ENCODE measurements at regions not wholly inside any gene's neighbourhood (a gene's known extent, or its start where the extent isn't known, plus 50 kb on each side); places are given as distances from the start of the nearest gene placed in this dataset.
"Not testable (repeated sequence)": the region's sequence is repeated elsewhere in the genome, so short reads cannot be mapped to it uniquely, and the experiment has no call there.

DNA sequence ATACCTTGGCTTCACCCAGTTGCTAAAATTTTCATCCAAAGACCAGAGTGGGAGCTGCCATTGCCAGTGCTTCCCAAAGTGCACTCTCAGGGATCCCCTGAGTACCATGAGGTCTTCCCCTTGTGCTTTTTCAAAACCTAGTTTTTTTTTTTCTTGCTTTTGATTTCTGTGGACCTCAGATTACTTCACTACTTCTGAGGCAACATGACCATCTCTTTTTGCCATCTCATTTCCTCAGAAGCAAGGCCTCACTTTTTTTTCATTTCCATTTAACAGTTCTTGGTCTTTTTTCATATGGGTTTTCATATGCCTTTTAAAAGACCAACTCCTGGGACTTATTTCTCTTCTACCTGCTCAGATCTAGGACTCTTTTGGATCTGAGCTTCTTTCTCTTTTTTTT is 64.1 kb upstream of the MMS22L start:
- no peak for DNase-seq

DNA sequence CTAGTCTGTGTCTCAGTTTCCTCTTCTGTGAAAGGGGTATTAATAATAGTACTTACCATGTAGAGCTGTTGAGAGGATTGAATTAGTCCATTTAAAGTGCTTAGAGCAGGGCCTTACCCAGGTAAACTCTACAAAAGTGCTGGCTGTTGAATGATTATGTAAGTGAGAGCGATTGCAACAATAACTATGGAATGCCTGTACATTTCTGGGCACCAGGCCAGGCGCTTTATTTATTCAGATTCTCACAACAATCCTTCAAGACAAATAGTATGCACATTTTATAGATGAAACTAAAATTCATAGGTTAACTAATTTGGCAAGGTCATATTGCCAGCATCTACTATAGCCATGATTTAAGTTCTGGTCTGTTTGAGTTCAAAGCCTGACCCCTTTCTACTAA is 78.3 kb upstream of the MMS22L start:
- no peak for DNase-seq

DNA sequence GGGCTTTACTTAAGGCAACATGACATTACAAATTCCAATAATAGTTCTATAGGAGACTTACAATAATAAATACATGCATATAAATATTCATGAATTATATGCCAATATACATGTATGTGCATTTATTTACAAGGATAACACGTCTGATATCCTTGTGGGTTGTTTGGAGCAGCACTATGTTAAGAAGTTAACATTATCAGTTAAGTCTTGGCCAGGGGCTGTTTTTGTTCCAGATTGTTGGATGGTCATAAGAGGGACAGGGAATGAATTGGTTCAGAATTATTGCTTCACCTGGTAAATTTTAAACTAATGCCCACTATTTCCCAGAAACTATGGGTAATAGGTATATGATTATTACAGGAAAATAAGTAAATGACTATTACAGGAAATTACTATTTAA is 81.3 kb upstream of the MMS22L start:
- DNase-seq: no peak

DNA sequence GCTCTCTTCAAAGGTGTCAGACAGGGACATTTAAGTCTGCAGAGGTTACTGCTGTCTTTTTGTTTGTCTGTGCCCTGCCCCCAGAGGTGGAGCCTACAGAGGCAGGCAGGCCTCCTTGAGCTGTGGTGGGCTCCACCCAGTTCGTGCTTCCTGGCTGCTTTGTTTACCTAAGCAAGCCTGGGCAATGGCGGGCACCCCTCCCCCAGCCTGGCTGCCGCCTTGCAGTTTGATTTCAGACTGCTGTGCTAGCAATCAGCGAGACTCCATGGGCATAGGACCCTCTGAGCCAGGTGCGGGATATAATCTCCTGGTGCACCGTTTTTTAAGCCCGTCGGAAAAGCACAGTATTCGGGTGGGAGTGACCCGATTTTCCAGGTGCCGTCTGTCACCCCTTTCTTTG is 99.1 kb upstream of the MMS22L start:
- not testable (repeated sequence) for DNase-seq

DNA sequence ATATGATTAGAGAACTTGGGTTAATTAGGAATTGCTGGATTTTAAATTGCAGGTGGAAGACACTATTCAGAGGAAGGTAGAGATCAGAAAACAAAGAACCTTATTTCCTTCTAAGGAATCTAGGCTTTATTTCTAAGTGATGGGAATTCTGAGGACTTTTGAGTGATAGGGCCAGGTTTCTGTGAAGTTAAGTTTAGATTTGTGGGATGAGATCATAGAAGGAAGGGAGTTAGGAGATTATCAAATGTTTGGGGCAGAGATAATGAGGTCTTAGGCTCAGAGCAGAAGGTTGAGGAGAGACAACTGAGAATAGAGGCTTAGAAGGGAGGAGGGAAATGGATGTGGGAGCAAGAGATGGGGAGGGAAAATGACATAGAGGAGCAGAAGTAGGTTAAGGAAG is 109.7 kb upstream of the MMS22L start:
- no peak for DNase-seq

DNA sequence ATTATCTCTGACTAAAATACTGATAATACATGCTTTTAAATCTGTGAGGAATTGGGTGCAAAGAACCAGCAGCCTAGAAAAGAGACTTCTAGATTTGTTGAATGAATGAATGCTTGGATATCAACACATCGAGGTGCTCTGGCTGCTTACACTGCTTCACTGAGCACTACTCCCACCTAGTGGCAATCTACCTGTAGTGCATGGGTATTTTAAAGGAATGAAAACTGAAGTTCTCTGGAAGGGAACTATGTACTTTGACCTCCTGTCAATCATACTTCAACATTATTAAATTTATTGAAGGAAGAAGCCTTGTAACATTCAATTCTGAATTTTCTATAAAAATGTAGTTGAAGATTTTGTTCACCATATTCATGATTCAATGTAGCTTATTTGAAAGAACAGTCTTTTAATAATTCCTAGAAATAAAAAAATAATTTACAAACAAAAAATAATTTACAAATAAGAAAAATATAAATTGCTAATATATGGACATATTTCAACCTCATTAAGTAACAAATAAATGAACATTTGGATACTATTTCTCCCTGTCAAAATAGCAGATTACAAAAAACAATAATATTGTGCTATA is 111.2 kb upstream of the MMS22L start:
- DNase-seq: peak; percentile 58

DNA sequence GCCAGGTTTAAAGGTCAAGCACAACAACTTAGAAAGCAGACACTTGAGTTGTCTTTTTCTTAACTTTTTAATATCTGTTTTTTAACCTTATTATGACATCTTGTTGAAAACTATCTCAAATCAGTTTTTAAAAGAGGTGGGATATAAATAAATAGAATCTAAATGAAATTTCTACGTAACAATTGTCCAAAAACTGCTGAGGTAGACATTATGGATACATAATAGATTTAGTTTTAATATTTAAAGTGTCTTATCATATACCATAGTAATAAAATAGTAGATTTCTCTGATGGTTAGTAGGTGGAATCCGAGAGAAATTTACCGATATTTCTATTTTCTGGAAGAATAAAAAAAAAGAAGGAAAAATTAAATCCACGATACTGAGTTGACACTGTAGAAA is 113.9 kb upstream of the MMS22L start:
- DNase-seq: no peak

DNA sequence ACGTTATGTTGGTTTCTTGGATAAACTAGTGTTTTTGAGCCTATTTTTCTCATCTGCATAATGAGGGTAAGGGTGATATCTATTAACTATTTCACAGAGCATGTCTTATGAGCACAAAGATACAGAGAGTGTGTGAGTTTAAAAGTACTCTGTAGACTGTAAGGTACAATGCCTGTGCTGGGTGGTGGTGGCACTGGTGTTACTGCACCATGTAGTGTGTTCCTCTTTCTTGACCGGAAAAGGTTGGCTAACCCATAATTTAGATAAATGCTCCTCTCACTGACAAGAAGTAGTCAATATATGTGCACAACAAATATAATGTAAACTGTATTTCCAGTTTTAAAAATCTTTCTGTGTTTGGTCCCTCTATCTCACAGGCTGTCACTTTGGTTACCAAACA is 116.2 kb upstream of the MMS22L start:
- DNase-seq: no peak

DNA sequence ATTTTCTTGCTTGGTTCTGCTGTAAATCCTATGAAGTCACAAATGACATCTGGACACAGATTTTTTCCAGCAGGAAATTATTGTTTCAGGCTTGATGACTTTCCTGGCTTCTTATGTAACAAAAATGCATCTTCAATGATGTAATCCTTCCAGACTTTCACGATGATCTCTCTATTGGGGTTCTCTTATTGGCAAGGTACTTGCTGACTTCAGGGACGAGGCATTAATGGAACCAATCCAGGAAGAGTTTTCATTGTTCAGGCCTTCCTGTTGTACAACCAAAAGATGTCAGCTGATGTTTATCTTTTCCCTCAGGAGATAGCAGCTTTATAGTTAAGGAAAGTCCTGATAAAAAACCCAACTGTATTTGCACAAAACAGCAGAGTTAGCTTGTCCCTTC is 118.5 kb upstream of the MMS22L start:
- DNase-seq: no peak

DNA sequence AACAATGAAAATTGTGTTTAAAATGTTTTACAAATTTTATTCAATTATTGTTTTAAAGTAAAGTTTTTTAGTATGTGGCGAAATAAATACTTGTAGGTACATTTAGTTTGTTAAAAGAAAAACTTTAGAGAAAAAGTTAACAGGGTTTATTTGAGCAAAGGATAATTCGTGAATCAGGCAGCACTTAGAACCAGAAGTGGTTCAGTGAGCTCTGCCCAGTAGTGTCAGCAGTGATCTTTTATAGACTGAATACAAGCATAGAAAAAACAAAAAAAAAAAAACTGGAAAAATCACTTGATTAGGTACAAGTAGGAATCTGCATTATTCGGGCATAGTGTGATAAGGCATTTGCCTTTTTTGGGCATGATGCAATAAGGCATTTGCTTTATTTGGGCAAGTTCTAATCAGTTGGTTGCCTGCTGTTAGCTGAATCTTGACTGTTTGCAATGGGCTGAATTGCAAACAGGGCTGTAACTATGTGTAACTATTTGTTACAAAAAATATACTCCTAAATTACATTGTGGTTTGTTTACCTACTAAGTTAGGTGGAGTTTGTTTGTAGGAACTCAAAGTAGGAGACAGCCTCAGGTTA is 122.9 kb upstream of the MMS22L start:
- no peak for DNase-seq

DNA sequence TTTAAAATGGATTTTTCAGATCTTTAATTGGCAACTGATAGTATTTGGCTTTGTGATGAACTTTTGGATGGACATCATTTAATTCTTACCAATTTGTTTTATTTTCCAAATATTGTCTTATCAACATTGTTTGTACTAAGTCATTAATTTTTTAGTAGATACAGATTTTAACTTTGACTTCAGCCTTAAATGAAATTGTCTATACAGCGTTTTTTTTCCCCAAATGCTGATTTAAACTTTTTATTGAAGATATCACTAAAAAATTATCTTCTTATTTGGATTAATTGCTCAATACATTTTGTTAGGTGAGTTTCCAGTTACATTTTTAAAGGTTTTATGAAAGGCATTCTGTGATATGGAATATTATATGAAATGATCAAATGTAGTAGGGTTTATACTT is 123.6 kb upstream of the MMS22L start:
- no peak for DNase-seq

DNA sequence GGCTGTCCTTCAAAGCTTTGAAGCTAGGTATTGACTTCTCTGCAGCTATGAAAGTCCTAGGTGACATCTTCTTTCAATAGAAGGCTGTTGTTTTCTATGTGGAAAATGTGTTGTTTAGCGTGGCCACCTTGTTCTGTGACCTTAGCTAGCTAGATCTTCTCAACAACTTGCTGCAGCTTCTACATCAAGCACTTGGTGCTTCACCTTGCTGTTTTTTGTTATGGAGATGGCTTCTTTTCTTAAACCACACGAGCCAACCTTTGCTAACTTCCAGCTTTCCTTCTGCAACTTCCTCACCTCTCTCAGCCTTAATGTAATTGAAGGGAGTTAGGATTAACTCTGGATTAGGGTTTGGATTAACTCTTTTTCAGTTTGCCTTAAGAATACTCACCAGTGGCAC is 128.6 kb upstream of the MMS22L start:
- DNase-seq: no peak

DNA sequence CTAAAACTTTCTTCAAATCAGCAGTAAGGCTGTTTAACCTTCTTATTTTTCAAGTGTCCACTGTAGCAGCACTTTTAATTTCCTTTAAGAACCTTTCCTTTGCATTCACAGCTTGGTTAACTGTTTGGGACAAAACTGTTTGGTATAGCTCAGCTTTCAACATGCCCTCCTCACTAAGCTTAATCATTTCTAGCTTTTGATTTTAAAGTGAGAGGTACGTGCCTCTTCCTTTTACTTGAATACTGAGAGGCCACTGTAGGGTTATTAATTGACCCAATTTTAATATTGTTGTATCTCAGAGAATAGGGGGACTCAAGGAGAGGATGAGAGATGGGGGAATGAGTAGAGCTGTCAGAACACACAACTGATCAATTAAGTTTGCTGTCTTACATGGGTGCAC is 129.5 kb upstream of the MMS22L start:
- DNase-seq: no peak

DNA sequence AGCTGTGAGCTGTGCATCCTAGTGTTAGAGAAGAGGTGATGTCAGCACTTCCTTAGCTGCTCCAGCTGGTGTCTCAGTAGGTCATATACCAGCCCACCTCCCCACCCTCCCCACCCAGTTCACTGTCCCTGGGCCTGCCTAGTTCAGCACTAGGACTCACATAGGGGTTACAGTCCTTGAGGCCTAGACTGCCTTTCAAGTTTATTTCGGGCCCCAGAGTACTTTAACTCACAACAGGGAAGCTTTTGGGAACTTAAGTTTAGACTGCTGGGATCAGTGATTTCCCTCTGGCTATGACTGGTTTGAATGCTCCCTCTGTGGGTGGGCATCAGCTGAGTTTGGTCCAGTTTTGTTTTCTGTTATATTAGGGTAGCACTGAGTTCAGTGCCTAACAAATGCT is 139.2 kb upstream of the MMS22L start:
- DNase-seq: no peak

DNA sequence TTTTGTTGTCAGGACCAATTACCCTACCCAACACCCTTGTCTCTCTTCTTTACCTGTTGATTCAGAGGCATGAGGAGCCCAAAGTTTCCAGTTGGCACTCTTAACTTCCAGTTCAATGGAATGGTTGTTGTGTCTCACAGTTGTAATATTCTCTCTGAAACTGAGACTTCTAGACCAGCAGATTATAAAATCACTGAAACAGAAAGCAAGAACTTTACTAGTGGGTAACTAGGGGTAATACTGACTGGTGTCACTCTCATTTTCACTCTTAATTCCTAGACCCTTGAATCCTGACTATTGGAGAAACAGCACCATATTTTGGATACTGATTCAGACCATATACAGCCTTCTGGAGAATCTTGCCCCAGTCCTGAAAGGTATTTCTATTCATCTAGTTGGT is 140.2 kb upstream of the MMS22L start:
- DNase-seq: no peak

DNA sequence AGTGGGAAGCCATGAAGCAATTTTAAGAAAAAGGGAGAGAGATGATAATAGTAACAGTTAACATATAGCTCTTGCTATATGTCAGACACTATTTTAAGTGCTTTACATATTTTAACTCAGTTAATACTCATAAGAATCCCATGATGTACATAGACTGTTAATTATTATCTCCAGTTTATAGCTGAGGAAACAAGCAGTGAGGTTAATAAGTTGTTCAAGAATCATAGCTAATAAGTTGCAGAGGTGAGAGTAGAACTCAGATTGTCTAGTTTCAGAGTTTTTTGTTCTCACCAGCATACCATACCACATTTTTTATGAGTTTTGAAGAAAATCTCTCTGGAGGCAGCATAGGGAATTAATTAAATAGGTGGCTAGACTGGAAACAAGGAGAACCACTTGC is 144.6 kb upstream of the MMS22L start:
- no peak for DNase-seq

DNA sequence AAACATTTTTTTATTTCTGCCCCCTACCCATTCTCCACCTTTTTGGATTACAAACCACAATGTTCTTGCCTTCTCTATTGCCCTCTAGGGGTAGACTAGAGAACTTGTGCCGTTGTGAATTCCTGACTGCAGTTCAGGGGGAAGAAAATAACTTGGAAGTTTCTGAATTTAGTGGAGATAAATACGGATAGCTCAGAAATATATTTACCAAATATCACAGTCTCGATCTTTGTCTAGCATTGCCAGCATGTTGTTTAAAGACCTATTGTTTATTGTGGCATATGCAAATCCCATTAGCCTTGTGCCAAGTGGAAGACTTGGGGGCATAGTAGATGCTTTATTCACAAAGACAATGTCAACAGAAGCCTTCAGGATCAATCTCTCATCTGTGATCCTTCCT is 154.1 kb upstream of the MMS22L start:
- DNase-seq: no peak

DNA sequence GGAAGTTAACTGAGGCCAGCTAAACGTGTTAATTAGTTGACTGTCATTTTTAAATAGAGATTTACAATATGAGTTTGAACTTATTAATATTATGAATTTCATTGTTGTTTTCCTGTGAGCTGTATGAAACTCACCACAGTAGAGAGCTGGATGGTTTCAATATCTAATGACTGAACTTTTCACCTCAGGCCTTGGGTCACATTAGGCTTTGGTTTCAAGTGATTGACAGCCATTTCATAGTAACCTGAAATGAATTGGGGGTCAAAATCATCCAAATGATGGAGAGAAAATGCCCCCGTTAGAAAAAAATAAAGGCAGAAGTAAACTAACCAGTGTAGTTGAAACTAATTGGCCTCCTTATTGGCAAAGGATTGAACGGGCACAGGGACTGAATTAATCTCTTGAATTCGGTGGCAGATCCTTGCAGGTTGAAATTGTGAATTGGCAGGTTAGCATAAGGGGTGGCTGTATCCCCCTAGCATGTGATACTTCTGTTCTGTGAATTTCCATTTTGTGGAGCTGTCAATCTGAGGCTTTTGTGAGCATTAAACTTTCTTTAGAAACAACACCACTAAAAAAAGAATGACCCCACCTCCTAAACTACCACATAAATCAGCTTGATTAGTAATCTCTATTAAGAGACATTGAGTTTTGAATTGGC is 155.1 kb upstream of the MMS22L start:
- DNase-seq: no peak

DNA sequence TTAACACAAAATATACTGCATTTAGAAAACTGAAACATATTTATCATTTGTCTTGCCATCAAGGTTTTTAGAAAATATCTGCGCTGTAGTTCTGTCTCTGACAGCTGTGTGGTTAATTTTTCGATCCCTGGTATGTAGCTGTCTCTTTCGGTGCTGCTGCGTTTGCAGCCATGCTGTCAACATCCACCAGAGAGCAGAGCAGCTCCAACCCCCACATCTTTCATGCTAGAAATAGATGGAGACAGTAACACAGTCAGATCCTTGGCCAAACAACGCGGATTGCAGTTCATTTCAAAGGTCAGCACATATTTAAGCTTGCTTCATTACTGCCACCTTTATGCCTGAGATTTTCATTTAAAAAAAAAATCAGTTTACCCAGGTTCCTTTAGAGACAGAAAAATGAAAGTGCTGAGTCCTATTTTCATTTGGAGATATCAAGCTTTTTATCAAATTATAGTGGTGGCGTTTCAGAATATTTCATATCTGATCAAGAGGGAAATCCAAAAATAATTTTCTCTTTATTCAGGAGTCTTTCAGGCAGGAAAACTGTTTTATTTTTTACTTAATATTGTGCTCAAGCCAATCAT is 157.7 kb upstream of the MMS22L start:
- no peak for DNase-seq

DNA sequence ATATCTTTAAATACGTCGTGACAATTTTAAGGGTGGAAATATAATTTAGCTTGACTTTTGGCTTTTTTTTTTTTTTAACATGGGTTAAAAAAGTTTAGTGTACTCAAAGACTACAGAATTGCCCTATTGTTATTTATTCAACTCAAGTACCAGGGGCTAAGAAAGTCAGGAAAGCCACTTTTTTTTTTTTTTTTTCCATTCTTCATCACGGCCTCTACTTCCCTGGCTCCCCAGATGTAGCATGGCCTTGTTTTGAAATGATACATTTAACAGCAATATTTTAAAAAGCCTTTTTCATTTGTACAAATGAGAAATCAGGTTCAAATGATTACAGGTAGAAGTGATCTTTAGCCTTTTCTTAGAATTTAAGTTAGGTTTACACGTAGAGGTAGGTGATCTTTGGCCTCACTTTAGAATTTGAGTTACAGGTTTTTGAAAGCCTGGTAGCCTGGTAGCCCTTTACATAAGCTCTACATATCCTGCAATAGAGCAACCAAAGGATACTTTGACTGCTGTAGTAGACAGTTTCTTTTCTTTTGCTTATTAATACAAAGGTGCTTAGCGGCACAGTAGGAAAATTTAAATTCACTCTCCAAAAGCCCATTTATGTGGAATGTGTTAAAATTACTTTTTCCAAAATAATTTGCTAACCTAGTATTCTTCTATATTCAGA is 160.5 kb upstream of the MMS22L start:
- no peak for DNase-seq

DNA sequence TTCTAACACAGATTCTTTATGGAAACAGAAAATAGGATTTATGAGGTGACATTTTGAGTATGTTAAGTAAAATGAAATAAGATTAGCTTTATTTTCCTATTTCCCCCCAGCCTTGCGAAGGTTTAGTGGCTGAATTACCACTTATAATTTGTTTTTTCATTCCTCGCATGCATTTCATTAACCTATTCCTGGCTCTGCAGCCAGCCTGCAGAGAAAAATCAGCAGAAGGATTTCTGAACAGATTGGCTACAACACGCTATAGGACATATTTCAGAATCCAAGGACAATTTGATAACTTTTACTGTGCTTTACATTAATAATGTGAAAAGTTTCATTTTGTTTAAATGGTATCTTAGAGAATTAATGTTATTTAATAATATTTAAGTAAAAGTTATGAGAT is 162.4 kb upstream of the MMS22L start:
- DNase-seq: no peak

DNA sequence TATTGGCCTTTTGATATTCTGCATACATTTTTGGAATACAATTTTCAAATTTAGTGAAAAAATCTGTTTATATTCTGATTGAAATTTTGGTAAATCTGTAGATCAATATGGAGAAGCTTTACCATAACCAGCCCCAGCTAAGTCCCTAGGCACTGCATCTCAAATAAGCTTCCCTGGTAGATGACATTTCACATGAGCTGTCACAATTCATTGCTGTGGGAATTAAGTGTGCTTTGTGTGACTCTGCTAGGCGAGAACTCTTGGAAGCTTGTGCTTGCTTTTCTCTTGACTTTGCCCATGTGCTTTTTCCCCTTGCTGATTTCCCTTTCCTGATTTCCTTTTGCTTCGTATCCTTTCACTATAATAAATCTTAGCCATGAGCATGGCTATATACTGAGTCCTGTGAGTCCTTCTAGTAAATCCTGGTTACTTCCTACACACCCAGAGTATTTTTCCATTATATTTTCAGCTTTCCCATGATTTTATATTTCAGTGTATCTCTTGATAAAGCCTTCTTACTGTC is 166.5 kb upstream of the MMS22L start:
- no peak for DNase-seq

DNA sequence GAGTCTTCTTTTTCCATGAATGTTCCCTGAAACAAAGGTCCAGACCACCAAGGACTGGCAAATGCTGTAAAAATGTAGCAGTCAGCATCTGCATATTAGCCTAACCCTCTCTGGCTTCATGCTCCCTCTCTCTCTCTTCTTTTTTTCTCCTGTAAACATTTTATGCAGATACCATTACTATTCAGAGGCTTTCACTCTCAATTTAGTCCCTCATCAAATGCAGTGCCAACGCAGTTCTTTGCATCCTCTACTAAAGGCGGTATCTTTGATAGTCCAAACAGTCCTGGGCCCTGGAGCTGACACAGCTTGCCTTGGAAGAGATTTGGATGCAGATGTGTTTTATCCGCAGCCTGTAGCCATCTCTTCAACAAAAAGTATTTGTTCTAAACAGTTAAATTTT is 167.1 kb upstream of the MMS22L start:
- no peak for DNase-seq

DNA sequence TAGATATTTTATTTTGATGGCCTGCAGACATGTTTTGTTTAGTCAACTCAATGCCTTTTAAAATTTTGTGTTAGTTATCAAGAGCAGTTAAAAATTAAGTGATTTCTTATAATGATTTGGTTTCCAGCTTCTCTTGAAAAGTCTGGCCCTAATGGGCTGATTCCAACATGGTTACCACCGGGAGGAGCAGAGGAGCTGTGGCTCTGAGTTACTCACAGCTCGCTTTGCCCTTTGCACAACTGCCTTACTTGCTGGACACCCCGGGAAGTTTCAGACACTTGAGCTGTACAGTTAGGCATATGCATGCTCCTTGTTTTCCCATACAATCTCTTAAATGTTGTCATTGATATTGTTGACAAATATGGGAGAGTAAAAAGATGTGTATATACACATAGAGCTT is 173.1 kb upstream of the MMS22L start:
- no peak for DNase-seq
